CD14-positive monocyte (primary cell): ENCODE measurements at regions not wholly inside any gene's neighbourhood (a gene's known extent, or its start where the extent isn't known, plus 50 kb on each side); places are given as distances from the start of the nearest gene placed in this dataset.

Experiments used
- DNase-seq, 3 donors: peaks; one replicate each; pipeline ENCODE4 v3.0.0-alpha.2; 2011 to 2022
- H2AFZ ChIP-seq: 2 replicates; pipeline ENCODE4 v1.6.0; 2012; ENCODE audit warnings: mild to moderate bottlenecking, low read depth, low read length, inconsistent platforms; ENCODE audit not compliant: insufficient read depth, poor library complexity, severe bottlenecking
- H3K27ac ChIP-seq, 2 donors: 1 replicate in 1 of 2; 2 replicates in 1 of 2; pipeline ENCODE4 v1.5.1; 2012 to 2013; ENCODE audit warnings: low read length in 2 of 2, control low read depth in 1 of 2, inconsistent platforms in 1 of 2, low read depth in 1 of 2, mild to moderate bottlenecking in 1 of 2
- H3K27me3 ChIP-seq, 2 donors: one replicate each; pipeline versions ENCODE4 v1.6.0 to v1.6.1; 2011 to 2013; ENCODE audit warnings: low read length in 2 of 2; ENCODE audit not compliant: control insufficient read depth in 2 of 2, insufficient read depth in 2 of 2
- H3K36me3 ChIP-seq, 2 donors: replicated peaks in 1 of 2; 1 replicate in 1 of 2; 2 replicates in 1 of 2; pipeline versions ENCODE4 v1.5.1 to v1.6.1; 2012 to 2013; ENCODE audit warnings: low read length in 2 of 2, control low read depth in 1 of 2, inconsistent platforms in 1 of 2, mild to moderate bottlenecking in 1 of 2; ENCODE audit not compliant: insufficient read depth in 2 of 2, control insufficient read depth in 1 of 2
- H3K4me1 ChIP-seq, 2 donors: 1 replicate in 1 of 2; 2 replicates in 1 of 2; pipeline versions ENCODE4 v1.5.1 to v1.6.1; 2012 to 2013; ENCODE audit warnings: low read length in 2 of 2, control low read depth in 1 of 2, inconsistent platforms in 1 of 2, mild to moderate bottlenecking in 1 of 2, moderate library complexity in 1 of 2; ENCODE audit not compliant: insufficient read depth in 2 of 2, control insufficient read depth in 1 of 2
- H3K4me2 ChIP-seq: replicated peaks from 2 replicates; pipeline ENCODE3; 2012; ENCODE audit warnings: low read length, moderate library complexity, mild to moderate bottlenecking; ENCODE audit not compliant: poor library complexity, severe bottlenecking; ENCODE audit errors: extremely low read depth
- H3K4me3 ChIP-seq, 3 experiments: fragments of 200-600 bp in 1 of 3; sonication (generic) in 1 of 3; replicated peaks in 1 of 3; 1 replicate in 2 of 3; 2 replicates in 1 of 3; pipeline ENCODE4 v1.5.1; 2011 to 2013; ENCODE audit warnings: low read length in 3 of 3, mild to moderate bottlenecking in 3 of 3, control low read depth in 2 of 3, low read depth in 2 of 3, inconsistent platforms in 1 of 3, moderate library complexity in 1 of 3
- H3K79me2 ChIP-seq: 2 replicates; pipeline ENCODE4 v1.6.0; 2012; ENCODE audit warnings: mild to moderate bottlenecking, control low read depth, inconsistent platforms, low read length, moderate library complexity; ENCODE audit not compliant: insufficient read depth
- H3K9ac ChIP-seq: 2 replicates; pipeline ENCODE4 v1.6.0; 2017; ENCODE audit warnings: low read length, mild to moderate bottlenecking; ENCODE audit not compliant: insufficient read depth, poor library complexity, severe bottlenecking
- H3K9me3 ChIP-seq, 2 donors: replicated peaks in 1 of 2; 1 replicate in 1 of 2; 2 replicates in 1 of 2; pipeline versions ENCODE4 v1.5.1 to v1.6.1; 2012 to 2013; ENCODE audit warnings: low read length in 2 of 2, control low read depth in 1 of 2; ENCODE audit not compliant: control insufficient read depth in 1 of 2, insufficient read depth in 1 of 2
- H4K20me1 ChIP-seq: 2 replicates; pipeline ENCODE4 v1.6.0; 2012; ENCODE audit warnings: mild to moderate bottlenecking, low read length, control low read depth, moderate library complexity; ENCODE audit not compliant: insufficient read depth
- H3K27ac Mint-ChIP-seq, 7 donors: one replicate each; pipeline ENCODE4 v1.8.0; 2020; ENCODE audit warnings: mild to moderate bottlenecking in 7 of 7, mixed read lengths in 7 of 7, moderate library complexity in 6 of 7, inconsistent platforms in 2 of 7
- H3K27me3 Mint-ChIP-seq, 3 donors: one replicate each; pipeline ENCODE4 v1.8.0; 2021 to 2022; ENCODE audit warnings: low read depth in 3 of 3, mild to moderate bottlenecking in 3 of 3, mixed read lengths in 3 of 3, moderate library complexity in 3 of 3, inconsistent platforms in 1 of 3
- H3K36me3 Mint-ChIP-seq, 2 donors: one replicate each; pipeline ENCODE4 v1.8.0; 2020; ENCODE audit warnings: mixed read lengths in 2 of 2, inconsistent platforms in 1 of 2, mild to moderate bottlenecking in 1 of 2
- H3K4me1 Mint-ChIP-seq: one replicate; pipeline ENCODE4 v1.8.0; 2020; ENCODE audit warnings: mild to moderate bottlenecking, mixed read lengths
- H3K4me3 Mint-ChIP-seq, 2 donors: one replicate each; pipeline ENCODE4 v1.8.0; 2020; ENCODE audit warnings: mild to moderate bottlenecking in 2 of 2, mixed read lengths in 2 of 2, moderate library complexity in 1 of 2
- H3K9me3 Mint-ChIP-seq, 7 donors: one replicate each; pipeline ENCODE4 v1.8.0; 2020 to 2022; ENCODE audit warnings: mixed read lengths in 7 of 7, mild to moderate bottlenecking in 6 of 7, moderate library complexity in 6 of 7, inconsistent platforms in 2 of 7
- CTCF ChIP-seq: fragments of 200-600 bp; IDR thresholded peaks from one replicate; pipeline ENCODE4 v1.8.0; 2022; ENCODE audit warnings: antibody characterized with exemption, mild to moderate bottlenecking
- whole genome bisulfite sequencing: methylation state at CpG from one replicate; pipeline ENCODE4 v1.1.5; 2013; ENCODE audit warnings: missing lambda C conversion rate; ENCODE audit not compliant: insufficient coverage; 5-methylcytosine and 5-hydroxymethylcytosine counted together
- intact Hi-C, 2 donors: fragments of 100-400 bp; cut with micrococcal nuclease; formaldehyde crosslinking; loops; one replicate each; pipeline versions ENCODE4 v1.15.0 to v1.15.1; 2023

GRCh38 chr4:134278675-134279074, 77.1 kb upstream of the PABPC4L start:
- H3K9me3 Mint-ChIP-seq: no peaks in the 10 kb centered on the region
- no peaks in the 10 kb centered on the region for H3K27me3 Mint-ChIP-seq
- no peak for TF ChIP-seq CTCF
- no CpG with 5 or more reads among the region's 1 CpG for WGBS
- Histone ChIP-seq H2AFZ (no peak overlapping the region), H3K79me2 (no peaks in the 10 kb centered on the region), H4K20me1 (no peaks in the 10 kb centered on the region), H3K9ac (no peak overlapping the region), H3K36me3 (no peaks in the 10 kb centered on the region), H3K27ac (no peak overlapping the region), H3K4me2 (no peak overlapping the region), H3K4me1 (no peaks in the 10 kb centered on the region), H3K4me3 (no peak overlapping the region), H3K27me3 (no peaks in the 10 kb centered on the region), H3K9me3 (no peaks in the 10 kb centered on the region)
- no peak overlapping the region for H3K27ac Mint-ChIP-seq
- H3K36me3 Mint-ChIP-seq: no peaks in the 10 kb centered on the region
- no peak overlapping the region for H3K4me3 Mint-ChIP-seq
- DNase-seq: no peak
- no peaks in the 10 kb centered on the region for H3K4me1 Mint-ChIP-seq
- intact Hi-C loops: no loop called here

- no peak overlapping the region for H3K4me3 ChIP-seq
- no peak overlapping the region for H3K27ac Mint-ChIP-seq
- H3K36me3 ChIP-seq: no peaks in the 10 kb centered on the region
- H3K9ac ChIP-seq: no peak overlapping the region
- H3K4me1 Mint-ChIP-seq: no peaks in the 10 kb centered on the region
- H2AFZ ChIP-seq: no peak overlapping the region
- no peaks in the 10 kb centered on the region for H3K36me3 Mint-ChIP-seq
- no peak for TF ChIP-seq CTCF
- no peaks in the 10 kb centered on the region for H3K79me2 ChIP-seq
- intact Hi-C loops: no loop called here
- no peak for DNase-seq
- H3K4me3 Mint-ChIP-seq: no peak overlapping the region
- no CpG with 5 or more reads among the region's 2 CpGs for WGBS
- no peaks in the 10 kb centered on the region for H4K20me1 ChIP-seq
- no peaks in the 10 kb centered on the region for H3K9me3 ChIP-seq
- H3K27me3 ChIP-seq: no peaks in the 10 kb centered on the region
- no peak overlapping the region for H3K4me2 ChIP-seq
- H3K4me1 ChIP-seq: no peaks in the 10 kb centered on the region
- no peak overlapping the region for H3K27ac ChIP-seq
- H3K9me3 Mint-ChIP-seq: peaks cover 0 to 2% (median 0%) of the 10 kb centered on the region in 7 donors
- H3K27me3 Mint-ChIP-seq: no peaks in the 10 kb centered on the region
Measured at GRCh38 chr4:134276476-134276875, 74.9 kb upstream of the PABPC4L start.
